ENCODE measurements at regions not wholly inside any gene's neighbourhood (a gene's known extent, or its start where the extent isn't known, plus 50 kb on each side); places are given as distances from the start of the nearest gene placed in this dataset.

DNA sequence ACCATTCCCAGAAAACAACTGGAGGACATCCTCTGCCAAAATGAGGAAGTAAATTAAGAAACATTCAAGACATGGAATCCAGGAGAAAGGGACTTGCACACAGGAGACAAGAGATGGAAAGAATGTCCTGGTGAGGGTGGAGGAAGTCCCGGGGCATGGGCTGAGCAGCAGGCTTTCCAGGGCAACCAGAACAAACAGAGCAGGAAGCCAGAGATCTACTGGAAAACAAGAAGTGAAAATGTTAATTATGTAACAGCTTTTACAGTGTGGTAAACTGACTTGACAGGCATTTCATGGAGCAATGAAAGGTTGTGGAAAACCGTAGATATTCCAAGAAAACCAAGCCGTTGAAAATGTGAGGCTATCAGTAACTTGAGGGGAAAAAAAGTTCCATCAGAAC lies 55.2 kb upstream of the ZNF746 start:
- TF ChIP-seq TAF1 (IDR thresholded peaks at IDR 0.05; ENCODE audit: low read depth, low read length): no peak
- TF ChIP-seq CTCF (IDR thresholded peaks at IDR 0.05; ENCODE audit: control extremely low read depth in 1 of 3, insufficient read depth in 1 of 3, low read depth in 1 of 3, low read length in 3 of 3): no peak
- TF ChIP-seq, protein P1, sequence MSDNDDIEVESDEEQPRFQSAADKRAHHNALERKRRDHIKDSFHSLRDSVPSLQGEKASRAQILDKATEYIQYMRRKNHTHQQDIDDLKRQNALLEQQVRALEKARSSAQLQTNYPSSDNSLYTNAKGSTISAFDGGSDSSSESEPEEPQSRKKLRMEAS (IDR thresholded peaks at IDR 0.05): no peak
- no peak for TF ChIP-seq JUND (IDR thresholded peaks at IDR 0.05; ENCODE audit: low read length)
- no peak for TF ChIP-seq EGR1 (IDR thresholded peaks at IDR 0.05; ENCODE audit: borderline replicate concordance, low read depth, low read length)
- no peak for TF ChIP-seq SRF (IDR thresholded peaks at IDR 0.05; ENCODE audit: low read depth, low read length)
- no peak for TF ChIP-seq GABPA (IDR thresholded peaks at IDR 0.05; ENCODE audit: borderline replicate concordance, insufficient read depth, low read length)

Measured in H1 (cell line).